ENCODE measurements at regions not wholly inside any gene's neighbourhood (a gene's known extent, or its start where the extent isn't known, plus 50 kb on each side); places are given as distances from the start of the nearest gene placed in this dataset.

GRCh38 chr11:128212324-128212723, 375.0 kb downstream of the ETS1 start:
- TF ChIP-seq EP300 (IDR thresholded peaks at IDR 0.05) (no peak), CTCF (IDR thresholded peaks at IDR 0.05) (no peak), CBX8 (IDR thresholded peaks at IDR 0.05) (no peak), HES2 (IDR thresholded peaks at IDR 0.05) (no peak), ZSCAN20 (CRISPR knock-in tag; IDR thresholded peaks at IDR 0.05) (no peak), RAD21 (conservative IDR thresholded peaks at IDR 0.05 in 1 of 2, IDR thresholded peaks at IDR 0.05 in 1 of 2) (no peak)
